CD4-positive, alpha-beta T cell treated with Interferon gamma for 1 hour (primary cell): ENCODE measurements at regions not wholly inside any gene's neighbourhood (a gene's known extent, or its start where the extent isn't known, plus 50 kb on each side); places are given as distances from the start of the nearest gene placed in this dataset.

Experiments
- DNase-seq: peaks from one replicate; pipeline ENCODE4 v3.0.0-alpha.2; 2020

- no peak for DNase-seq
Measured at GRCh38 chr17:77670173-77670572, 288.3 kb upstream of the TNRC6C start.

DNA sequence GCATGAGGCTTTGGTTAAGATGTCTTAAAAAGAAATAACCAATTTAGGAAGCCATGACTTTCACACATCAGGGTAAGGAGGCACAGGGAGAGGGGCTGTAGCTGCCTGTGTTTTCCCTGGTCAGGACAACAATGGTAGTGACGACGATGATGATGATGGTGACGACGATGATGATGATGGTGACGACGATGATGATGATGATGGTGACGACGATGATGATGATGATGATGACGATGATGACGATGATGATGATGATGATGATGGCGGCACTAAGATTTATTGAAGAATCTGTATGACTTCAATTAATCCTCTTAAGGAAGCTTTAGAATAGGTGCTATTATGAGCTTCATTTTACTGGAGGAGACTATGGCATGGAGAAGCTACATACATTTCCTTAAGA, 284.1 kb upstream of the TNRC6C start:
- no peak for DNase-seq

DNA sequence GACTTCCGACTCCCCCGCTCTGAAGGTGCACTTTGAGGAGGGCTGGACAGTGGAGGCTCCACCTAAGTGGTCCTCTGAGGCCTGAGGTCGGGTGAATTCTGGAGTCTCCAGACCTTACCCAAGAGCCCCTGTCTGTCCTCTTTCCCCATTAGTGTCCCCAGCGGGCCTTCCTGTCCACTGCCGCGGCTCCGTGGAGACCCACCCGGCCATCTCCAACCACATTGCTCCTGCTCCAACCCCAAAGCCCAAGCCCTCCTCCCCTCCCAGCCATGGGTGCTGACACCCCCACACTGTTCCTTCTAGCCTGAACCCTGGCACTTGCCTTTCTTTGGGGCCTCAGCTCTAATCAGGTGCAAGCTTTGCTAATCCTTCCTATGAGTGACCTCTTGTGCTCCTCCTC, 283.1 kb upstream of the TNRC6C start:
- DNase-seq, result no peak

DNA sequence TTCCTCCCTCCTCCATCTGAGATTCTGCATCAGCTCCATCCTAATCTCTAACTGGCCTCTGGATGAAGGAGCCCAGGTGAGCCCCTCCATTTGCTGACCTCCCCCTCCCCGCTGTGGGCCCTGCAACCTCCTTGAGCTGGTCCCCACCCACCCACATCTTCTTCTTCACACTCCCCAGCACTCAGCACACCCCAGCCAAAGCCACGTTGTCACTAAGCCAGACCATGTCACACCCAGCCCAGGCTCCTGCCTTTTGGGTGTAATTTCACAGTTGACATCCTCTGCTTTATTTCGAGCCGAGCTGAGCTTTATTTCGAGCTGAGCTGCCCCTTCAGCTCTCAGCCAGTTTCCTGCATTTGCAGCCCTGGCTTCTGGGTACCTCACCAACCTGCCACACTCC, 282.7 kb upstream of the TNRC6C start:
- no peak for DNase-seq

DNA sequence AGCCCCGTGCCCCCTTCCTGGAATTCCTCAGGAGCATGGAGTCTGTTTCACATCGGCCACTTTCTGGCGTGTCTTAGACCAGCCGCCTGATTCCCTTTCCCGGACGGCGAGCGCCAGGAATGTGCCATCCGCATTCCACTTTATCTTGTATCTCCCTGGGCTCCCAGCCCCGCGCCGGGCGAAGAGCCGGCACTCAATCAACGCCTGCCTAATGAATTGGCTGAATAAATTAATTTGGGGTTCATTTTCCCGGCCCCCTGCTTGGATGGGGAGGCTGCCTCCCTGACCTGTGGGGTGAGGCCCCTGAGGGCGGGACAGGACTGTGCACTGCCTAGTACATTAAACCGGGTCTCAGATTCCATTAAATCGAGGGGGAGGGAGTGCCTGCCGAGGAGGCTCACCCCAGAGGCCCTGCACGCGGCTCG, 282.3 kb upstream of the TNRC6C start:
- no peak for DNase-seq

GRCh38 chr17:77677211-77677610, 281.3 kb upstream of the TNRC6C start:
- no peak for DNase-seq

- DNase-seq, result no peak
Measured at GRCh38 chr17:77677630-77678029, 280.9 kb upstream of the TNRC6C start.

DNA sequence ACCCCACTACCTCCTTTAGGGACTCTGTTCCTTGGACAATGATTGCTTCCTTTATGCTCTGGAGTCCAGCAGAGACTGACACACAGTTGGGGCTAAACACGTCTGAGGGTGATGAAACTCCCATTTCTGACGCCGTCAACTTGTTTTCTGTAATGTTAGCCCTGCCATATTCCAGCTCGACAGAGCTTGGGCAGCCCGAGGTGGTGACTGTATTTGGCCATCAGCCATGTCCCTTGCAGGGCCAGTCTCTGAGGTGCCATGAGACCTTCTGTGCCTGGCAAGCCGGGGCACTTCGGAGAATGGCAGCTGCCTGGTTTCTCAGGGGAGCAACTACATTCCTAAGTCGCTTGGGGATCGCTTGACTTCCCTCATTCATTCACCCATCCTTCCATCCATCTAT, 278.9 kb upstream of the TNRC6C start:
- no peak for DNase-seq

GRCh38 chr17:77681861-77682260, 276.6 kb upstream of the TNRC6C start:
- DNase-seq, result no peak

- DNase-seq, result no peak
Measured at GRCh38 chr17:77684803-77685798, 273.4 kb upstream of the TNRC6C start.

DNA sequence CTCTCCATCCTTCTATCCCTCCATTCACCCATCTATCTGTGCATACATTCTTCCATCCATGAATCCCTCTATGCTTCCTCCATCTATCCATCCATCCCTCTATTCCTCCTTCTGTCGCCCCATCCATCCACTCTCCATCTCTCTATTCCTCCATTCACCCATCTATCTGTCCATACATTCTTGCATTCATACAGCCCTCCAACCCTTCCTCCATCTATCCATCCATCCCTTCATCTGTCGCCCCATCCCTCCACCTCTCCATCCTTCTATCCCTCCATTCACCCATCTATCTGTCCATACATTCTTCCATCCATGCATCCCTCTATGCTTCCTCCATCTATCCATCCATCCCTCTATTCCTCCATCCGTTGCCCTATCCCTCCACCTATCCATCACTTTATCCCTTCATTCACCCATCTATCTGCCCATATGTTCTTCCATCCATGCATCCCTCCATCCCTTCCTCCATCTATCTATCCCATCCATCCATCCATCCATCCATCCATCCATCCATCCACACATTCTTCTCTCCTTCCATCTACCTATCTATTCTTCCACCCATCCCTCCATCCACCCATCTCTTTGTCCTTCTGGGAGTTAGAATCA, 272.5 kb upstream of the TNRC6C start:
- DNase-seq, result no peak

DNA sequence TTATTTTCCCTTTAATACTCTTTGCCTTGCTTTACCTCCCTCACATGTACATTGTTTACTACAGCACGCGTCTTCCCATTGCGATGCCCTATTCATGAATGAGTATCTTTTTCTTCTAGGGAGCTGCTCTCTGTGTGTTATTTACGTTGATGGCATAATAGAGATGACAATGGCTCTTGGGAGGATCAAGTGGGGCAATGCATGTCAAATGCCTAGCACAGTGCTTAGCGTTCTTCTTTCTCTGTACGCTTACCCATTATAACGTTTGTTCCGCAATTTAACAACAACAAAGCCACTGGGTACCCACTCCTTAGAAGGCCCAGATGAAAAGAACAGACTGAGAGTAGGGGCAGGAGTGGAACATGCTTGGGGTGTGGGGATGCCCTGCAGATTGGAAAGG, 271.6 kb upstream of the TNRC6C start:
- DNase-seq, result no peak

- DNase-seq, result no peak
Measured at GRCh38 chr17:77687417-77687816, 271.1 kb upstream of the TNRC6C start.

DNA sequence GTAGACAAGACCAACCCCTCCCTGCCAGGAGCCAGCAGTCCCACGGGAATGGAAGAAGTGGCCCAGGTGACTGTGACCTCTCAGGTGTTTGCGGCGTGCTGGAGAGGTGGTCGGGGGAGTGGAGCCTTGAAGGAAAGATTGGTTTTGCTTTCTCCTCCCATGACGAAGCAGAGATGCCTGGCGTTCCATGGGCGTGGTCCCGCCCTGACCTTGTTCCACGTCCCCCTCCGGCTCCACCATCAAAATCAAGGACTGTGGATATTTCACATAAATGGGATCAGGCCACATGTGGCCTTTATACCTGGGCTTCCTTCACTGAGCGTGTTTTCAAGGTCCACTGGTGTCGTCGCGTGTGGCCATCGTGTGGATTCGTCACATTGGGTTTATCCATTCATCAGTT, 270.6 kb upstream of the TNRC6C start:
- DNase-seq, result no peak

DNA sequence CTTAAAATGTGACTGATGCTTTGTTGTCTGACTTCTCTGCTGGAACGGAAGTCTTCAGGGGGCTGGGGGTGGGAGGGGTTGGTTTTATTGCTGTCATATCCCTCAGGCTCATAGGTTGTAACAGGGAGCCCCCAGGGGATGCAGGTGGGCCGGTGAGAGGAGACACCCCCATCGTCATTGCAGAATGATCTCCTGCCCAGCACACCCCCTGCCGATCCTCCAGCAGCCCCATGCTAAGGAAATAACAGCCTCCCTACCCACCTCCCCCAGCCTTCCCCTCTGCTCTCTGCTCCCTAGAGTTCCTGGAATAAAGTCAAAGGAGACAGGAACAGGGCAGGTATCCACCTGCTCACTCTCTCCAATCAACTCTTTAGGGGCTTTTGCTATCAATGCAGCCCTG, 270.1 kb upstream of the TNRC6C start:
- no peak for DNase-seq

DNA sequence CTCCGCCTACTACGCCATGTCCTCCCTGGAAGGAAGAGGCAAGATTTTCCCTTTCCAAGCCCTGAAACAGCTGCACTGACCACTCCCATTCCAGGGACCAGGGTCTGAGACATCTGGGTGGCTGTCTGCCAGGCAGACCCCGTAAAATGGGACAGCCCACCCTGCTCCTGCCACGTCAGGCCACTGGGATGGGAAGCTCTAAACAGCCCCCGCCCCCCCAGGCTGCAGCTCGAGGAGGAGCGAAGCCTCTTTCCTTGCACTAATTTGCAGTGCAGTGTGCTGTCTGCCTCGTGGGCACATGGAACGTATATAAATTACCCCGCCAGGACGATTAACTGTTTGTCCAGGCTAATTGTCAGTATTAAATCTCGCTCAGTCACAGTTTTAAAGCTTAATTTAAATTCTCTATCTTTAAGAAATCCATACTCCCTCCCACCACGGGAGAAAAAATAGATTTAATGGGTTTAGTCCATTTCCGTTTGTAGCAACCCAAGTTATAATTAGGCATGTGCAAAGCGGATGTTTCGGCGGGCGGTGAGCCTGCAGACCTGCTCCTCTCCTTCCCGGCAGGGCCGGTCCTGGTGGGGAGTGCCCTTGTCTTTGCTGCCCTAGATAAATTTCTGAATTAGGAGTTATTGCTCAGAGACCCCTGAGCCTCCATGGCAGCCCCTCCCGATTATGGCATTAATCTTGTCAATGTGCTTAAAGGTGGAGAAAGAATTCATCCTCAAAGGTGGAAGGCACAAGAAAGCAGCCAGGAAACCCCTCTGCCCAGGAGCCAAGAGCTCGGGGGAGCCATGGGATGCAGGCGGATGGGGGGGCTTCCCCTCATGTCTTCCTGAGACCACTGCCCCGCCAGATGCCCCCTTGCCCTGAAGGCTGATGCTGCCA, 268.0 kb upstream of the TNRC6C start:
- DNase-seq, result no peak

- DNase-seq, result no peak
Measured at GRCh38 chr17:77691216-77692085, 267.1 kb upstream of the TNRC6C start.

DNA sequence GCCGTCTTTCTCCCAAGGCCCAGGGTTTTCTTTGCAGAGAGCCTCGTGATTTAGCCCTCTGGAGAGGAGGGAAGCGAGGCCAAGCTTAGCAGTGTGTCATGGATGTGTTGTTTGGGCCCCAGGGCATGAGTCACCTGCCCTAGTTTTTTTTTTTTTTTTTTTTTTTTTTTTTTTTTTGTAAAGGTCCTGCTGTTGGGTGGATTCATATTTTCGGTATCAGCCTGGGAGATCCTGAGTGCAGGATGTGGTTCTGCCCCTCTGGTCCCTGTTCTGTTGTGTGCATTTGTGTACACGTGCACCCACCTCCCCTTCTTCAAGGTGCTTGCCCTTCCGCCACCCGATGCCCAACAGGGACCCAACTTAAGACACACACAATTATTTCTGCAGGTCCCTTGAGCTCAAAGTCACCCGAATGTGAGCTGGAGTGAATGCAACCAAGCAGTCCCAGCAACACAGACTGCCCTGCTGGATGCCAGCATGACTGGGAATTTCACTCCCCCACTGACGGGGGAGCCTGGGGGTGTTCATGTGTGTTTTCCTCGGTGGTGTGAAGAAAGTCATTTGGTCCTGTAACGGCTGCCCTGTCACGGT, 265.8 kb upstream of the TNRC6C start:
- DNase-seq, result no peak

GRCh38 chr17:77693301-77693700, 265.2 kb upstream of the TNRC6C start:
- no peak for DNase-seq

- no peak for DNase-seq
Measured at GRCh38 chr17:77693776-77694175, 264.7 kb upstream of the TNRC6C start.

- DNase-seq, result no peak
Measured at GRCh38 chr17:77694391-77695363, 263.8 kb upstream of the TNRC6C start.
